ENCODE measurements at regions not wholly inside any gene's neighbourhood (a gene's known extent, or its start where the extent isn't known, plus 50 kb on each side); places are given as distances from the start of the nearest gene placed in this dataset.
"Not testable (repeated sequence)": the region's sequence is repeated elsewhere in the genome, so short reads cannot be mapped to it uniquely, and the experiment has no call there.

DNA sequence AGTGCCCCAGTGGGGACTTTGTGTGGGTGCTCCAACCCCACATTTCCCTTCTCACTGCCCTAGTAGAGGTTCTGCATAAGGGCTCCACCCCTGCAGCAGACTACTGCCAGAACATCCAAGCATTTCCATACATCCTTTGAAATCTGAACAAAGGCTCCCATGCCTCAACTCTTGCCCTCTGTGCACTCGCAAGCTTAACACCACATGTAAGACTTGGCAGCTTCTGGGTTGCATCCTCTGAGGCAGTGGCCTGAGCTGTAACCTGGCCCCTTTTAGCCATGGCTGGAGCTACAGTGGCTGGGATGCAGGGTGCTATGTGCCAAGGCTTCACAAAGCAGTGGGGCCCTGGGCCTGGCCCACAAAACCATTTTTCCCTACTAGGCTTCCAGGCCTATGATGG is 128.9 kb downstream of the TYW3 start:
- Mint-ChIP-seq H3K36me3 (peaks cover 0 to 5% (median 0%) of the 10 kb centered on the region in 3 donors), H3K27ac (no peak overlapping the region), H3K9me3 (peaks cover 4 to 39% (median 14%) of the 10 kb centered on the region in 9 donors), H3K4me1 (no peaks in the 10 kb centered on the region), H3K27me3 (peaks cover 0 to 2% (median 0%) of the 10 kb centered on the region in 5 donors), H3K4me3 (no peak overlapping the region)
- POLR2A ChIA-PET = no interaction called here
- ATAC-seq (no peak), DNase-seq (no peak)

DNA sequence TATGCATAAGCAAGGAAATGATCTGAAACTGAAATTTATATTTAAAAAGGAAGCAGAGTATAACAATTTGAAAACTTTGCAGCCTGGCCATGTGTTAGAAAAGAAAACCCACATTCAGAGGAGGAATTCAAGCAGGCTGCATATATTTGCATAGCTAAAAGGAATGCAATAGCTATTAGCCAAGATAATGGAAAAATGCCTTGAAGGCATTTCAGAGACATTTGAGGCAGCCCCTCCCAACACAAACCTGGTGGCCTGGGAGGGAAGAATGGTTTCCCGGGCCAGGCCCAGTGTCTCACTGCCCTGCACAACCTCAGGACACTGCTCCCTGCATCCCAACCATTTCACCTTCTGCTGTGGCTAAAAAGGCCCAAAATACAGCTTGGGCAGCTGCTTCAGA is 136.8 kb downstream of the TYW3 start:
- Mint-ChIP-seq H3K27me3 (peaks cover 0 to 3% (median 0%) of the 10 kb centered on the region in 5 donors), H3K9me3 (peaks cover 8 to 51% (median 25%) of the 10 kb centered on the region in 9 donors), H3K27ac (no peak overlapping the region), H3K4me3 (no peak overlapping the region), H3K36me3 (peaks cover 0 to 11% (median 0%) of the 10 kb centered on the region in 3 donors), H3K4me1 (no peaks in the 10 kb centered on the region)
- ATAC-seq (no peak), DNase-seq (no peak)
- POLR2A ChIA-PET = no interaction called here

DNA sequence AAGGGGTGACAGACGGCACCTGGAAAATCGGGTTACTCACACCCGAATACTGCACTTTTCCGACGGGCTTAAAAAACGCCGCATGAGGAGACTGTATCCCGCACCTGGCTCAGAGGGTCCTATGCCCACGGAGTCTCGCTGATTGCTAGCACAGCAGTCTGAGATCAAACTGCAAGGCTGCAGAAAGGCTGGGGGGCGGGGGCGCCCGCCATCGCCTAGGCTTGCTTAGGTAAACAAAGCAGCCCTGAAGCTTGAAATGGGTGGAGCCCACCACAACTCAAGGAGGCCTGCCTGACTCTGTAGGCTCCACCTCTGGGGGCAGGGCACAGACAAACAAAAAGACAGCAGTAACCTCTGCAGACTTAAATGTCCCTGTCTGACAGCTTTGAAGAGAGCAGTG is 144.4 kb downstream of the TYW3 start:
- H3K27ac Mint-ChIP-seq, DNase-seq, ATAC-seq, H3K4me3 Mint-ChIP-seq, H3K27me3 Mint-ChIP-seq, H3K4me1 Mint-ChIP-seq, POLR2A ChIA-PET: not testable (repeated sequence)
- Mint-ChIP-seq H3K9me3 (peaks cover 0 to 34% (median 4%) of the 10 kb centered on the region in 9 donors), H3K36me3 (peaks cover 0 to 10% (median 0%) of the 10 kb centered on the region in 3 donors)

DNA sequence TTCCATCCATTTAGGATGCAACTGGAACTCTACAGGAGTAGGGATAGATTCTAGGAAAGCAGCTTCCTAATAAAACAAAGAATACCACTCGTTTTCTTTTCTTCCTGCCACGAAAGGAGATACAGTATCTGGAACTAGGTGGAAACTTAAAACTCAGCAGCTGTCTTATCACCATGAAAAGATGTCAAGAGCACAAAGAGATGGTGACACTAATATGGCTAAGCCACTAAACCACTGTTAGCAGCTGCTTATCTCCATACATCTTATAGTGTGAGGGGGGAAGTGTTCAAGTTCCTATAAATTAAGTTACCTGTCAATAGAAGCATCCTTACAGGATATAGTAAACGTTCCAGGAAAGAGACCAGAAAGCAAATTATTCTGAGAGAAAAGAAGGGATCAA is 162.5 kb downstream of the TYW3 start:
- DNase-seq = no peak
- peaks cover 0 to 11% (median 0%) of the 10 kb centered on the region in 3 donors for H3K36me3 Mint-ChIP-seq
- peaks cover 0 to 3% (median 0%) of the 10 kb centered on the region in 4 donors for H3K4me1 Mint-ChIP-seq
- peaks cover 0 to 26% (median 14%) of the 10 kb centered on the region in 9 donors for H3K9me3 Mint-ChIP-seq
- ATAC-seq = no peak
- peaks cover 0 to 5% (median 0%) of the 10 kb centered on the region in 5 donors for H3K27me3 Mint-ChIP-seq
- POLR2A ChIA-PET = no interaction called here
- no peak overlapping the region for H3K27ac Mint-ChIP-seq
- H3K4me3 Mint-ChIP-seq = no peak overlapping the region

DNA sequence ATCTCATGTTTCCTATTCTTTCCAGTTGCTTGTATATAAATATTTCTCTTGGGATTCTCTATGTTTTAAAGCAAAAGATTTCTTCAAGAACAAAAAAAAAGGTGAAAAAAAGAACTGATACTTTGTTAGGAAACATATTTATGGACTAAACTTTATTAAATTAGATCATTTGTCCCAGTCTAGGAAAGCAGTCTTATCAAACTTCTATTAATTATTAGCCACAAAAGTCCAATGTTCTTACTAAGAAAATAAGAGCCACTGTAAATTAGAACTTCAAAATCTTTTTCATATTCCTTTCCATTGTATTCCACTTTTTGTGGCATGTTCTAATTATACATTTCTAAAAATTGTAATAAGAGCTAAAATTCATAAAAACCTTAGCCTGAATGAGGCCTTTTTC is 175.2 kb downstream of the TYW3 start:
- POLR2A ChIA-PET = no interaction called here
- H3K36me3 Mint-ChIP-seq = peaks cover 0 to 4% (median 0%) of the 10 kb centered on the region in 3 donors
- H3K4me3 Mint-ChIP-seq = no peak overlapping the region
- peaks cover 0 to 15% (median 2%) of the 10 kb centered on the region in 9 donors for H3K9me3 Mint-ChIP-seq
- H3K27ac Mint-ChIP-seq = no peak overlapping the region
- peaks cover 0 to 6% (median 0%) of the 10 kb centered on the region in 5 donors for H3K27me3 Mint-ChIP-seq
- H3K4me1 Mint-ChIP-seq = no peaks in the 10 kb centered on the region
- DNase-seq (no peak), ATAC-seq (no peak)

DNA sequence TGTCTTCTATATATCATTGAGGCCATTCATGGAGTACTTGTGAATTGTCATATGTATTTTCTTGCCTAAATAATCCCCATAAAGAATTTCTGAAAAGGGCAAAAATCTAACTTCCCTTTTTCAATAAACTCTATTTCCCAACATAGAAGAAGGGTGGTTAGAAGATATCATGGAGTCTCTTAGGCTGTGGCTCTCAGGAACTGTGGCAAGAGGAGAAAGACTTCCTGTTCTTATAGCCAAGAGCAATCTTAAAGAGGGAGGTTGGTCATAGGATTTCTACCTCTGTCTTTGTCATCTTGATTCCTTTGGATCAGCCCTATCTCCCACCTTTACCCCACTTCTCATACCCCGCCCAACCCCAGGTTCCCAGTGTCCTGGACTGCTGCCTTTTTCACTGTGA is 175.8 kb downstream of the TYW3 start:
- DNase-seq (no peak), ATAC-seq (no peak)
- Mint-ChIP-seq H3K9me3 (peaks cover 0 to 17% (median 3%) of the 10 kb centered on the region in 9 donors), H3K27me3 (peaks cover 0 to 6% (median 0%) of the 10 kb centered on the region in 5 donors), H3K36me3 (peaks cover 0 to 4% (median 0%) of the 10 kb centered on the region in 3 donors), H3K4me3 (no peak overlapping the region), H3K27ac (no peak overlapping the region), H3K4me1 (no peaks in the 10 kb centered on the region)
- POLR2A ChIA-PET = no interaction called here

DNA sequence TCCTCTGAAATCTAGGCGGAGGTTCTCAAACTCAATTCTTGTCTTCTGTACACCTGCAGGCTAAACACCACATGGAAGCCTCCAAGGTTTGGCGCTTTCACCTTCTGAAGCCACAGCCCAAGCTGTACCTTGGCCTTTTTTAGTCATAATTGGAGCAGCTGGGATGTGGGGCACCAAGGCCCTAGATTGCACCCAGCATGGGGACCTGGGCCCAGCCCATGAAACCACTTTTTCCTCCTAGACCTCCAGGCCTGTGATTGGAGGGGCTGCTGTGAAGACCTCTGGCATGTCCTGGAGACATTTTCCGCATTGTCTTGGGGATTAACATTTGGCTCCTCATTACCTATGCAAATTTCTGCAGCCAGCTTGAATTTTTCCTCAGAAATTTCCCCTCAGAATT is 181.0 kb downstream of the TYW3 start:
- Mint-ChIP-seq H3K36me3 (peaks cover 0 to 15% (median 2%) of the 10 kb centered on the region in 3 donors), H3K27me3 (peaks cover 0 to 6% (median 0%) of the 10 kb centered on the region in 5 donors), H3K27ac (no peak overlapping the region), H3K9me3 (peaks cover 0 to 47% (median 27%) of the 10 kb centered on the region in 9 donors), H3K4me1 (no peaks in the 10 kb centered on the region), H3K4me3 (no peak overlapping the region)
- POLR2A ChIA-PET = no interaction called here
- DNase-seq = no peak
- no peak for ATAC-seq

DNA sequence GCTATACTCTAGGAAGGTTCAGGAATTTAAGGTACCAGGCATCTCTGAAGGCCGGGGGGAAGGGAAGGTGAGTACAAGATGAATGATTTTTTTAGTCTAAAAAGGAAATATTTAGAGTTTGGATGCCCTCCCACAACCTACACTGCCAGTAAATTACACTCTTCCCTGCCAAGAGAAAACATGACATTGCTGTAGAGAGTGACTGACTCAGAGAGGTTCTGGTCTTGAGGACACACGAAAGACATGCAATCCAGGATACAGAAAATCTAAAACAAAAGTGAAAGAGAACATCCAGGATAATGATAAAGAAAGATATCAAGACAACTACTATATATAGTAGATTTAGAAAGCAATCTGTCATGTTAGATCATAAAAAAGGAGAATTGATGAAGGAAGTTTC is 200.5 kb downstream of the TYW3 start:
- Mint-ChIP-seq H3K9me3 (peaks cover 0 to 21% (median 6%) of the 10 kb centered on the region in 9 donors), H3K27ac (no peak overlapping the region), H3K4me3 (no peak overlapping the region), H3K36me3 (no peaks in the 10 kb centered on the region), H3K4me1 (no peaks in the 10 kb centered on the region), H3K27me3 (no peaks in the 10 kb centered on the region)
- no peak for ATAC-seq
- no peak for DNase-seq
- POLR2A ChIA-PET = no interaction called here

DNA sequence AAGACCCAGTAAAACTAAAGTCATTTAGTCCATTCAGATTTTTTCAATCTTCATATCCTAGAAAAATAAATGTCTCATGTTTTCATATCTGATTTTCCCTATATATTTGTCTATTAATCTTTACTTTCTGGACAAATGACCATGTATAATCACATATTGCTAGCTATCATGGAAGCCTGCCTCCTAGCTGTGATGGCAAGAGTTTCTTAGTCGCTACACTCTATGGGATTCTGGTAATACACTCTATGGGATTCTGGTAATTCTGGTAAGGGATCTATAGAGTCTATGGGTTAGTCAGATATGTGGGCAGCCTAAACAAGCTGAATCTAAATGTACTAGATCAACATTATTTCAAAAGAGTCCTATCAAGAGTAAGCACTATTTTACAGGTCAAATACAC is 198.7 kb upstream of the LHX8 start:
- Mint-ChIP-seq H3K4me1 (no peaks in the 10 kb centered on the region), H3K27ac (no peak overlapping the region), H3K36me3 (no peaks in the 10 kb centered on the region), H3K4me3 (no peak overlapping the region), H3K9me3 (peaks cover 0 to 27% (median 2%) of the 10 kb centered on the region in 9 donors), H3K27me3 (no peaks in the 10 kb centered on the region)
- ATAC-seq (no peak), DNase-seq (no peak)
- POLR2A ChIA-PET = no interaction called here

DNA sequence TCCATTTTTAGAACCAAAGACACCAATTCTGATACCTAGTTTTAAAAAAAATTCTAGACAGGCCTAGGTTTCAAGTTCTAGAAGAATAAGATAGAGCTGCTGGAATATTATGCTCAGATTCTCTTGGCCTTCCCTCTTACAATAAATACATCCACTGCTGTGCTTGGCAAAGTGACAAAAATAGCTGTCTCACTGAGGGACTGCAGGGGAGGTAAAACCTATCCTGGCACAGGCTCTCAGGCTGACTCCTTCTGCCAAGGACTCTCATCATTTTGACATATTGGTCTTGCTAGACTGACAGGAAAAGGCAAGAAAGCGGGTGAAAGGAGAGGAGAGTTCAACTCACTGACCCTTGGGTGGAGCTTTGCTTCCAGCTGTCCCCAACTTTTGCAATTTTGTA is 197.0 kb upstream of the LHX8 start:
- H3K4me3 Mint-ChIP-seq = no peak overlapping the region
- H3K9me3 Mint-ChIP-seq = peaks cover 2 to 27% (median 5%) of the 10 kb centered on the region in 9 donors
- H3K27ac Mint-ChIP-seq = no peak overlapping the region
- DNase-seq (no peak), ATAC-seq (no peak)
- H3K4me1 Mint-ChIP-seq = no peaks in the 10 kb centered on the region
- H3K36me3 Mint-ChIP-seq = no peaks in the 10 kb centered on the region
- H3K27me3 Mint-ChIP-seq = no peaks in the 10 kb centered on the region
- POLR2A ChIA-PET = no interaction called here

DNA sequence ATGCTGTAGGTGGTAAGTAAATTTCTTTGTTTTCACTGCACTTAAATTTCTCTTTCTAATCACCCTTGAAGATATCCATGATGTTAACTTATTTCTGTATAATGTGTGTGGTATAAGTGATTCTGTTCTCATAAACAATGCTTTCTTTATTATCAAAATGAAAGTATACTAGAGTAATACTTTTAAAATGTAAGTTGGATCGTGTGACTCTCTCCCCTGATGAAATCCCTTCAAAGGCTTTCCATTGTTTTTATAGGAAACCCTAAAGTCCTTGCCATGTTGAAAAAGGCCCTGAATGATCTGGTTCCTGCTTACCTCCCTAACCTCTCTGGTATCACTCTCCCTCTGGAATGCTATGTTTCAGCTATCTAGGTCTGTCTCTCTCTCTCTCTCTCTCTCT is 191.1 kb upstream of the LHX8 start:
- no peaks in the 10 kb centered on the region for H3K4me1 Mint-ChIP-seq
- ATAC-seq = no peak
- H3K9me3 Mint-ChIP-seq = peaks cover 0 to 24% (median 13%) of the 10 kb centered on the region in 9 donors

DNA sequence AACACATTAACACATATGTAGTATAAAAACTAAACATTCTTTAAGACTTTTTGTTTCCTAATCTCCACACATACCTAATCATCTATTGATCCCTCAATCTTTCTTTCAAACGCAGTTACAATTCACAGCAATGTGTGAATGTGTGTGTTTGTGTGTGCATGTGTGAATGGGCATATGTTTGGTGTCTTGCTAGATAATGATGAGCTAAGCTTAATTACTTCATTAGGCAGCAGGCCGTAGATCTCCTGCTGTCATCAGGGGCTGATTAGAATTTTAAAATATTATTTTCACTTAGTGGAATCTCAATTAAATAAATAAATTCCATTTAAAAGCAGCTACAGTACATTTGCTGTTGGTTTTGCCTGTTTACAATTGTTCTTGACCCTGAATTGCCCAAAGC is 187.8 kb upstream of the LHX8 start:
- DNase-seq = no peak
- no peak for ATAC-seq
- peaks cover 0 to 7% (median 0%) of the 10 kb centered on the region in 5 donors for H3K27me3 Mint-ChIP-seq
- POLR2A ChIA-PET = no interaction called here
- no peak overlapping the region for H3K4me3 Mint-ChIP-seq
- H3K9me3 Mint-ChIP-seq = peaks cover 0 to 21% (median 7%) of the 10 kb centered on the region in 9 donors
- H3K36me3 Mint-ChIP-seq = no peaks in the 10 kb centered on the region
- peaks cover 0 to 1% (median 0%) of the 10 kb centered on the region in 4 donors for H3K4me1 Mint-ChIP-seq
- no peak overlapping the region for H3K27ac Mint-ChIP-seq

More for the DNA sequence above, 191.1 kb upstream of the LHX8 start:
- no peak for DNase-seq
- Mint-ChIP-seq H3K36me3 (no peaks in the 10 kb centered on the region), H3K27me3 (no peaks in the 10 kb centered on the region), H3K4me3 (no peak overlapping the region), H3K27ac (no peak overlapping the region)
- POLR2A ChIA-PET = no interaction called here

DNA sequence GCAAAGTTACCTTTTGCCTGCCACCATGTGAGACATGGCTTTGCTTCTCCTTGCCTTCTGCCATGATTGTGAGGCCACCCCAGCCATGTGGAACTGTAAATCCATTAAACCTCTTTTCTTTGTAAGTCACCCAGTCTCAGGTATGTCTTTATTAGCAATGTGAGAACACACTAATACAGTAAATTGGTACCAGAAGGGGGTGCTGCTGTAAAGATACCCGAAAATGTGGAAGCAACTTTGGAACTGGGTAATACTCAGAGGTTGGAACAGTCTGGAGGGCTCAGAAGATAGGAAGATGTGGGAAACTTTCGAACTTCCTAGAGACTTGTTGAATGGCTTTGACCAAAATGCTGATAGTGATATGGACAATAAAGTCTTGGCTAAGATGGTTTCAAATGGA is 184.8 kb upstream of the LHX8 start:
- POLR2A ChIA-PET, H3K4me3 Mint-ChIP-seq, ATAC-seq, H3K27ac Mint-ChIP-seq, H3K27me3 Mint-ChIP-seq, DNase-seq, H3K36me3 Mint-ChIP-seq, H3K4me1 Mint-ChIP-seq: not testable (repeated sequence)
- peaks cover 0 to 13% (median 4%) of the 10 kb centered on the region in 9 donors for H3K9me3 Mint-ChIP-seq

DNA sequence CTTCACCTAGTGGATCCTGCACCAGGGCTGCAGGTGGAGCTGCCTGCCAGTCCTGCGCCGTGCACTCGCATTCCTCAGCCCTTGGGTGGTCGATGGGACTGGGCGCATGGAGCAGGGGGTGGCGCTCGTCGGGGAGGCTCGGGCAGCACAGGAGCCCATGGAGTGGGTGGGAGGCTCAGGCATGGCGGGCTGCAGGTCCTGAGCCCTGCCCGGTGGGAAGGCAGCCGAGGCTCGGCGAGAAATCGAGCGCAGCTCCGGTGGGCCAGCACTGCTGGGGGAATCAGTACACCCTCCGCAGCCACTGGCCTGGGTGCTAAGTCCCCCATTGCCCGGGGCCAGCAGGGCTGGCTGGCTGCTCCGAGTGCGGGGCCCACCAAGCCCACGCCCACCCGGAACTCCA is 182.2 kb upstream of the LHX8 start:
- ATAC-seq, POLR2A ChIA-PET: not testable (repeated sequence)
- peak in 1 of 10 donors; percentile 35 for DNase-seq

More for the DNA sequence above, 182.2 kb upstream of the LHX8 start:
- H3K27ac Mint-ChIP-seq, H3K4me1 Mint-ChIP-seq, H3K9me3 Mint-ChIP-seq, H3K27me3 Mint-ChIP-seq, H3K4me3 Mint-ChIP-seq, H3K36me3 Mint-ChIP-seq: not testable (repeated sequence)
